NCI-H2029 (cell line): ENCODE measurements at regions not wholly inside any gene's neighbourhood (a gene's known extent, or its start where the extent isn't known, plus 50 kb on each side); places are given as distances from the start of the nearest gene placed in this dataset.
"Not testable (repeated sequence)": the region's sequence is repeated elsewhere in the genome, so short reads cannot be mapped to it uniquely, and the experiment has no call there.

Source experiments
- DNase-seq: peaks from one replicate; lab custom pipeline; 2025; lab: John Stamatoyannopoulos, UW

DNA sequence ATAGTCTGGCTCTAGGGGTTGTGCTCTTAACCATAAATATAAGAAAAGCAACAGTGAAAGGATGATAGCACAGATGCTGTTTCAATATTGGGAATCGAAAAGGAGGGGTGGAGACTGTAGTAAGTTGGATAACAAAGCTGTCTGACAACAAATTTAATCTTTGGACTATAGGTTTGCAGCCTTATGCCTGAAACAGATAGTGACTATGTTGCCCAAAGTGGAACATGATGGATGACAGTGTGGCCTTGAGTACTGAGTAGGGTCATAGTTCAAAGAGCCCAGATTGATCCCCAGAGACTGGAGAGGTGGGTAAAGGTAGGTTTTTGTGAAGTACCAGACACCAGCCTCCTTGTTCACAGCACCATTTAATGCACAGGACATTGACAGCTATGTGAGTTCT lies 144.0 kb upstream of the PALMD start:
- DNase-seq: no peak

DNA sequence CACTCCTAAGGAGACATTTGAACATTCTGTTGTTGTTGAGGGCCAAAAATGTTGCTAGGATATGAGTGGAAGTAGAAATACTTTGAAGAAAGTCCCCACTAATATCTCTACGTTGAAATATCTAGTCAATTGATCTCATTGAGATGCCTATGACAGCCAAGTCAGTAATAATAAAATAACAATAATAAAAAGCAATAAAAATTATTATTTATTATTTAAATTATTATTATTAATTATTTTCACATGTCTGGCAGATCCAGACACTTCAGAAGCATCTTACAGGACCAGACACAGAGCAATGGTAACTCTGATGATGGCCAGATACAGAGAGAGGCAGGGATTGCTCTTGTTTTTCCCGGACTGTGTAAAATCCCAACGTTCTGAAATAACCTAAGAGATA lies 143.5 kb upstream of the PALMD start:
- no peak for DNase-seq

DNA sequence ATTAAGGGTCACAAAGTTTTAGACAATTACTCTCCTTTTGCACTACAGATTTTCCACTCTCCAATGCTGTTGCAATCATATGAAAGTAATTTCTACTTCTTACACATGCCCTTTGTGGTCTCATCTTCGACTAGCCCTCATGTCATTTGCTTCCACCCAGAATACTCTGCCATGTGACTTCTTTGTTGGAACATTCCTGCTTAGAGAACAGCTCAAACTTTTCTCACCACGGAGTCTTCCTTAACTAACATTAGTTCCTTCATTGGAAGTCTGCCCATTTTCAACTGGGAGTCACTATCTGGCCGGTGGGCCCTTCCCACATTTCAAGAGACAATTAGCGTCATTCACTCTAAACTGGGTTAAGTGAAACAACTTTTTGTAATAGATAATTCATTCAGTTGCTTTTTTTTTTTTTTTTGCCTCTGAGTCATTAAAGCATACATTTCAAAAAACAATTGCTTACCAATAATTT lies 142.6 kb upstream of the PALMD start:
- DNase-seq: no peak

DNA sequence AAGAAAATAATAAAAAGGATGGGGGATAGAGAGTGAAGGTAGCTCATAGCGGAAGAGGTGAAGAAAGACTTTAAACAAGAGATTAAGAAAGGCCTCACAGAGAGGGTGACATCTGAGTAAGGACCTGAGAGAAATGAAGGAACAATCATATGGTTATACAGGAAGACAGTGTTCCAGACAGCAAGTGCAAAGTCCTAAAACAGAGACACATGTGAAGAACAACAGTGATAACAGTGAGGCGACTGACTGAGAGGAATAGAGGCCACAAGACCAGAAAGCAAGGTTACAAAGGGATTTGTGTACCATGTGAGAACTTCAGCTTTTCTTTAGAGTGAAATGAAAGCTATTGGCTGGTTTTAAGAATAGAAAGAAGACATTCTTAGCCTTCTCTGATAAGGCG lies 141.6 kb upstream of the PALMD start:
- DNase-seq: no peak

DNA sequence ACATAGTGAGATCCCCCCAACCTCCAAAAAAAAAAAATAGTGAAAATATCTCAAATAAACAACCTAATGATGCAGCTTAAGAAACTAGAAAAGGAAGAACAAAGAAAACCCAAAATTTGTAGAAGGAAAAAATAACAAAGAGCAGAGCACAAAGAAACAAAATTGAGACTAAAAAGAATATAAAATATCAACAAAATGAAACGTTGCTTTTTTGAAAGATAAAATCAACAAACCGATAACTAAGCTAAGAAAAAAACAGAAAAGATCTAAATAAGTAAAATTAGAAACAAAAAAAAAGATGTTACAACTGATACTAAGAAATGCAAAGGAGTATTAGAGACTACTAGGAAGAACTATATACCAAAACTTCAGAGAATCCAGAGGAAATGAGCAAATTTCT lies 139.3 kb upstream of the PALMD start:
- DNase-seq: no peak

DNA sequence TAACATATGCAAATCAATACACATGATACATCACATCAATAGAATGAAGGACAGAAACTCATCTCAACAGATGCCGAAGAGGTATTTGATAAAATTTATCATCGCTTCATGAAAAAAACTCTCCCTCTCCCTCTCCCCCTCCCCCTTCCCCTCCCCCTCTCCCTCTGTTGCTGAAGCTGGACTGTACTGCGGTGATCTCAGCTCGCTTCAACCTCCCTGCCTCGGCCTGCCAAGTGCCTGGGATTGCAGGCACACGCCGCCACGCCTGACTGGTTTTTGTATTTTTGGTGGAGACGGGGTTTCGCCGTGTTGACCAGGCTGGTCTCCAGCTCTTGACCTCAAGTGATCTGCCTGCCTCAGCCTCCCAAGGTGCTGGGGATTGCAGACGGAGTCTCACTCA lies 138.5 kb upstream of the PALMD start:
- not testable (repeated sequence) for DNase-seq

DNA sequence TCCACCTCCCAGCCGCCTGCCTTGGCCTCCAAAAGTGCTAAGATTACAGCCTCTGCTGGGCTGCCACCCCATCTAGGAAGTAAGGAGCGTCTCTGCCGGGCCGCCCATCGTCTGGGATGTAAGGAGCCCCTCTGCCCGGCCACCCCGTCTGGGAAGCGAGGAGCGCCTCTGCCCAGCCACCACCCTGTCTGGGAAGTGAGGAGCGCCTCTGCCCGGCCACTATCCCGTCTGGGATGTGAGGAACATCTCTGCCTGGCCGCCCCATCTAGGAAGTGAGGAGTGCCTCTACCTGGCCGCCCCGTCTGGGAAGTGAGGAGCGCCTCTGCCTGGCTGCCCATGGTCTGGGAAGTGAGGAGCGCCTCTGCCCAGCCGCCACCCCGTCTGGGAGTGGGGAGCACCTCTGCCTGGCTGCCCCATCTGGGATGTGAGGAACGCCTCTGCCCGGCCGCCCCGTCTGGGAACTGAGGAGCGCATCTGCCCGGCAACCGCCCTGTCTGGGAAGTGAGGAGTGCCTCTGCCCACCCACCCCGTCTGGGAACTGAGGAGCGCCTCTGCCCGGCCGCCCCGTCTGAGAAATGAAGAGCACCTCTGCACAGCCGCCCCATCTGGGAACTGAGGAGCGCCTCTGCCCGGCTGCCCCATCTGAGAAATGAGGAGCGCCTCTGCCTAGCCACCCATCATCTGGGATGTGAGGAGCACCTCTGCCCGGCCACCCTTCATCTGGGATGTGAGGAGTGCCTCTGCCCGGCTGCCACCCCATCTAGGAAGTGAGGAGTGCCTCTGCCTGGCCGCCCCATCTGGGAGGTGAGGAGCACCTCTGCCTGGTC lies 137.8 kb upstream of the PALMD start:
- DNase-seq: no peak

DNA sequence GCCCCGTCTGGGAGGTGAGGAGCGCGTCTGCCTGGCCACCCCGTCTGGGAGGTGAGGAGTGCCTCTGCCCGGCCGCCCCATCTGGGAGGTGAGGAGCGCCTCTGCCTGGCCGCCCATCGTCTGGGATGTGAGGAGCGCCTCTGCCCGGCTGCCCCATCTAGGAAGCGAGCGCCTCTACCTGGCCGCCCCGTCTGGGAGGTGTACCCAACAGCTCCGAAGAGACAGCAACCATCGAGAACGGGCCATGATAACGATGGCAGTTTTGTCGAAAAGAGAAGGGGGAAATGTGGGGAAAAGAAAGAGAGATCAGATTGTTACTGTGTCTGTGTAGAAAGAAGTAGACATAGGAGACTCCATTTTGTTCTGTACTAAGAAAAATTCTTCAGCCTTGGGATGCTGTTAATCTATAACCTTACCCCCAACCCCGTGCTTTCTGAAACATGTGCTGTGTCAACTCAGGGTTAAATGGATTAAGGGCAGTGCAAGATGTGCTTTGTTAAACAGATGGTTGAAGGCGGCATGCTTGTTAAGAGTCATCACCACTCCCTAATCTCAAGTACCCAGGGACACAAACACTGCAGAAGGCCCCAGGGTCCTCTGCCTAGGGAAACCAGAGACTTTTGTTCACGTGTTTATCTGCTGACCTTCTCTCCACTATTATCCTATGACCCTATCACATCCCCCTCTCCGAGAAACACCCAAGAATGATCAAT lies 137.0 kb upstream of the PALMD start:
- DNase-seq: not testable (repeated sequence)

DNA sequence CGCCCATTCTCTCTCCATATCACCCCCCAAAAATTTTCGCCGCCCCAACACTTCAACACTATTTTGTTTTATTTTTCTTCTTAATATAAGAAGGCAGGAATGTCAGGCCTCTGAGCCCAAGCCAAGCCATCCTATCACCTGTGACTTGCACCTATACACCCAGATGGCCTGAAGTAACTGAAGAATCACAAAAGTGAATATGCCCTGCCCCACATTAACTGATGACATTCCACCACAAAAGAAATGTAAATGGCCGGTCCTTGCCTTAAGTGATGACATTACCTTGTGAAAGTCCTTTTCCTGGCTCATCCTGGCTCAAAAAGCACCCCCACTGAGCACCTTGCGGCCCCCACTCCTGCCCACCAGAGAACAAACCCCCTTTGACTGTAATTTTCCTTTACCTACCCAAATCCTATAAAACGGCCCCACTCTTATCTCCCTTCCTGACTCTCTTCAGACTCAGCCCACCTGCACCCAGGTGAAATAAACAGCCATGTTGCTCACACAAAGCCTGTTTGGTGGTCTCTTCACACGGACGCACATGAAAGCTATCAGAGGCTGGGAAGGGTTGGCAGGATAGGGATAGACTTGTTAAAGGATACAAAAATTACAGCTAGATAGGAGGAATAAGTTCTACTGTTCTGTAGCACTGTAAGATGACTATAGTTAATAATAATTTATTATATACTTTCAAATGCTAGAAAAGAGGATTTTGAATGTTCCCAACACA lies 130.9 kb upstream of the PALMD start:
- DNase-seq: not testable (repeated sequence)

DNA sequence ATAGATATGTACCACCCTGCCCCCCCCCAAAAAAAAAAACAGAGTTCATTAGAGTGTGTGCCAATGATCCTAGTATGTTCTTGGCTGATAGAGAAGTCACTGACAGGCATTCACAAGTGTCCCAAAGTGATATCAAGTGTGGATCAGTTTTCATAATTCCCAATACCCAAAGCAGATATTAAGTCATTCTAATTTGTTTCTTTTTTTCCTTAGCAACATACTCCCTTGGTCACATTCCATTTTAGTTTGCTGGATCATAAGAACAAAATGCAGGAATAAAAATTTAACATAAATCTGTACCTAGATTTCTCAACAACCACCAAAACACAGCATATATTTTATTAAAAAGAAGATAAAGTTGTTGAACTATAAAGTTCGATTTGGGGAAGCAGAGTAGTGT lies 129.8 kb upstream of the PALMD start:
- no peak for DNase-seq

DNA sequence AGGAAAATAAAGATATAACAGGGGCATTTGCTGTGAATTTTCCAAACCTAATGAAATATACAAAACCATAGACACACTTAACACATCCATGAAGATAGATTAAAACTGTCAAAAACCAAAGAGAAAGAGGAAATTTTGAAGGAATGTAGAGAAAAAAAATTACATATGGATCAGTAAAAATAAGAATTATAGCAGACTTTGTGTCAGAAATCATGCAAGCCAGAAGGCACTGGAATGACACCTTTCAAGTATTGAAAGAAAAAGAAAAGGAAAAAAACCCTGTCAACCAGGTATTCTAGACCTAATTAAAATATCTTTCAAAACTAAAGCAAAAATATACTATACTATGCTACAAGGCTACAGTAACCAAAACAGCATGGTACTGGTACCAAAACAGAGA lies 125.8 kb upstream of the PALMD start:
- no peak for DNase-seq

DNA sequence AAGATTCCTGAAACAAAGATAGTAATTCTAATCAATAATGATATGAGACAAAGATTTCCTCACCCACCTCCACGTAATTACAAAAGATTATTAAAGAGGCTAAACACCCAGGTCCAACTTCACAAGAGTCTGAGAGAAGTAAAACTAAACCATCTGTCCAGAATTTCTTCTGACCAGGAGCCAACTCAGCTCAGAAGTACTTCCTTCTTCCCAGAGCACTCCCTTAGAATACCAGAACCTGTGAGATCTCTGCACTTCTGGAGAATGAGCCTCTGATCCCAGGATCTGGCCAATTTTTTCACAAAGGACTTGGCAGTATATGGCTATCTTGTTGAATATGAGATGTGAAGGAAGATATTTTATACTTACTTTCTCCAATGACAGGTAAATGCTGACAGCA lies 120.6 kb upstream of the PALMD start:
- DNase-seq: no peak

DNA sequence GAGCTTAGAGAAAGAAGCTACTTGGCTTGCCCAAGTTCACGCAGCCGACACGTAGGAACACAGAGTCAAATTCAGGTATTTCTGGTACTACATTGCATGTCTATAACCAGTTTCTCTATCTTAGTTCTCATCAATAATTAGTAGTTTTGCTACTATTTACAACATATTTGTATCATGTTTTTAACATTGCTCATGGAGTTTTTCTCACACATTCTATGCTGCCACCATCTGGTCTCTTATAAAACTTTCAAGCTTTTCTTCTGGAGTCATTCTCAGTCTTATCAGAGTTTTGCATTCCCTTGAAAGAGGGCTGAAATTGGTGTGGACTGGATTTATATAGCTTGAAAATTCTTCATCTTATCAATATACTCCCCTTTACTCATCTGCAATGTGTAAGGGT lies 118.8 kb upstream of the PALMD start:
- no peak for DNase-seq

DNA sequence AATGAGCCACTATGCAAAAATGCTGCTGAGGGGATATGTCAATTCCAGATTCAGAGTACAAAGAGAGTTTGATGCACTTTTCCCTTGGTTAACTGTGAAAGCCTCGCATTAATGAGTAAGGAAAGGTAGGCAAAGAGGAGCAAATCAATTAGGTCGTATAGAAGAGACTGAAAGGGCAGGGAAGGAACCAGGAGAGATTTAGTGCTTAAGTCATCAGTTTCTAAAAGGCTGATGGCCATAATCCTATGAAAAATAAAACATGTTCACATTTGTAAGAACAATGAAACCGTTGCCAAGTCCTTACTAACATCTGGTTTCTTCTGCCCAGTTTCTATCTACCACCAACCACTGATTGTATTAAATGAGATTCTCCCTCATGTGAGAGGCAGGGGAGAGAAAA lies 118.4 kb upstream of the PALMD start:
- DNase-seq: no peak

DNA sequence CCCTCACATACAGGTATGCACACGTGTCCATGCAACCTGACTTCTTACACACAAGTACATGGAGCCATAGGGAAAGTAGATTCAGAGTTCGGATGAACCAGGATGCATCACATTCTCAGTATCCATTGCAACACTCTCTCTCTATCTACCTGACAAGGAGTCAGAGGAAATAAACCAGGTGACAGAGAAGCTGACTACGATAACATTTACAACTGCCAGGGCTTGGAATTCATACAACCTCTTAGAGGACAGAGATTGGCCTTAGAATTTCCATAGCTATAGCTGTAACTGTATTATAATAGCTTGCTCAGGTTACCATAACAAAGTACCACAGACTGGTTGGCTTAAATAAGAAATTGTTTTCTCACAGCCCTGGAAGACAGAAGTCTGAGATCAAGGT lies 116.9 kb upstream of the PALMD start:
- DNase-seq: no peak

DNA sequence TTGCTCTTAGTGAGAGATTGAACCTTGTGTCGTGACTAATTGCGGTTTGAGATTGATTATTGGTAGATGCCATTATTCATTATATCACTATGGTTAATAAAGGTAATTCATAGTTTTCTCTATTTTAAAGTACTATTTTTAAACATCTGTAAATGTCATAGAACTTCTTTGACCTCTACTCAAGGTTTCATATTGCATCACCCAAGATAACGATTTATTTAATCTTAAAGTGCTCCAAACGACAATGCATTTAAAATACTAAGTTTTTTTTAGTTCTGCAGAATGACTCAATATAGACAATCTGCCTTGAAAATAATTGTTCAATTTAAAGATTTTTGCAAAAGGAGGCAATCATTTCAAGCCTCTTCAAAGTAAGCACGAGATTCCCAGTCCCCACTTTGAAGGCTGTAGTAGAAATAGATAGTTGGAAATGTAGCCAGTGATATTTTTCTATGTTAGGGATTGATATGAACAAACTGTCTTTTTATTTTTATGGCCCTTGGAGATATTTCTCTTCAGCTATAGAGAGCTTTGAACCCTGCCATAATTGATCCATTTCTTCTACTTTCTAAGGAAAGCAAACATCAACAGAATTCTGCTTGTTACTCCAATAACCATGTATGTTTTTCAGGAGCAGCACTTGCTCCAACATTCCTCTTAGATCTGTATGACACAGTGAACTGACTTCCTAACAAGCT lies 114.2 kb upstream of the PALMD start:
- DNase-seq: no peak

DNA sequence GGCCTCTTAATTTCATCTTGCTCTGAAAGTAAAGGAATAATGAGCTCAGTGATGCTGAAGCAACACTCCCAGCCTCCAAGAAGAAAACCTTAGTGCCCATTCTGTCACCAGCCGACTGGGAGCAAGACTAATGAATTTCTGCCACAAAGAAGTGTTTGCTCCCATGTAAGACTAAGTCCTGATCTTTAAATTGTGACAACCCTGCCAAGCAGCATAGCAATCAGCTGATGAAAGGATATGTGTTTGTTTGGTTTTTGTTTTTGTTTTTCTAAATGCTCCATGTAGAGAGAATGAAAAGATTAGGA lies 113.7 kb upstream of the PALMD start:
- DNase-seq: no peak

DNA sequence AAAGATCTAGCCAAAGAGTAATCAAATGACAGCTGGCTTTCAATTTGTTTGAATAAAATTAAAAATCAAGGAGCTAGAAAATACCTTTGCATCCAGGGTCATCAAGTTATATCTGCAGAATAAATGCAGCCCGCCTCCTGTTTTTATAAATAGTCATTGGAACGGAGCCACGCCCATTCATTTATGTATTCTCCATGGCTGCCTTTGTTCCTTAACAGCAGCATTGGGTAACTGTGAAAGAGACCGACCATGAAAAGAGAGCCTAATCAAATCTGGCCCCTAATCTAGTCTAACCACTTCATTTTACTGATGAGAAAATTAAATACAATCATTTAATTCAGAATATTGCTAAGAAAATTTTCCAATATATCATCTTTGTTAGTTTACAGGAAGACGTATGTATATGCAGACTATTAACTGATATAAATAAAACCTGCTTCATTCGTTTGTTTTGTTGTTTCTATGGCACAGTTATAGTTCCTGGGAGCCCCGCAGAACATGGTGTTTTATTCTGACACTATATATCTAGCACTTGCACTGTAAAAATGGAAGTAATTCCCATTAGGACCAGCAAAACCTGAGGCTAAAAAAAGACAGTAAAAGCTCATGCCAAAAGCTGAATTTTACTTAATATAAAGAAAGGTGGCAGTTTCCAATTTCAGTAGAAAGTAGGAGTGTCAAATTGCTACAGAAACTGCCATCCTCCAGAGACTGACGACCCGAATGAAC lies 111.8 kb upstream of the PALMD start:
- peak; percentile 20 for DNase-seq

DNA sequence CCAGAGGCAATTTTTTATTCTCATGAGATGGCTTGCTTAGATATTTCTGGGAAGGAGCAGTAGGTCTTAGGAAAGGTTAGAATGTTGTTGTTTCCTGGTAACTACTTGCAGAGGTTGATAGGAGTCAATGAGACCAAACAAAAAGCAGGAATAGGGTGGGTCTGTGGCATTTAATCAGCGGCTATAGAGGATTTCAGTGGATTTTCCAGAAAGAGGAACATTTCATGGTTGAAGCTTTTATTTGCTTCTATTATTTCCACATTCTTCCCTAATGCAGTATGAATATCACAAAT lies 111.3 kb upstream of the PALMD start:
- no peak for DNase-seq

DNA sequence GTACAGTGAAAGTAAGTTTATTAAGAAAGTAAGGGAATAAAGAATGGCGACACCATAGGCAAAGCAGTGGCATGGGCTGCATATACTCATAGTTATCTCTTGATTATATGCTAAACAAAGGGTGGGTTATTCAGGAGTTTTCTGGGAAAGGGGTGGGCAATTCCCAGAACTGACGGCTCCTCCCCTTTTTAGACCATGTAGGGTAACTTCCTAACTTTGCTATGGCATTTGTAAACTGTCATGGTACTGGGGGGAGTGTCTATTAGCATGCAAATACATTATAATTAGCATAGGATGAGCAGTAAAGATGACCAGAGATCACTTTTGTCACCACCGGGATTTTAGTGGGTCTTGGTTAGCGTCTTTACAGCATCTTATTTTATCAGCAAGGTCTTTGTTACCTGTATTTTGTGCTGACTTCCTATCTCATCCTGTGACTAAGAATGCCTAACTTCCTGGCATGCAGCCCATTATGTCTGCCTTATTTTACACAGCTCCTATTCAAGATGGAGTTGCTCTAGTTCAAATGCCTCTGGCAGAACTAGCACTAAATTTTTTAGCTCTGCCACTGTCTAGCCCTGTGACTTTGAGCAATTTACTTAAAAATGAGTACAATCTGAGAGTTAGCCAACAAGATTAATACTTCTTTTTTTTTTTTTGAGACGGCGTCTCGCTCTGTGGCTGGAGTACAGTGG lies 110.3 kb upstream of the PALMD start:
- DNase-seq: no peak

DNA sequence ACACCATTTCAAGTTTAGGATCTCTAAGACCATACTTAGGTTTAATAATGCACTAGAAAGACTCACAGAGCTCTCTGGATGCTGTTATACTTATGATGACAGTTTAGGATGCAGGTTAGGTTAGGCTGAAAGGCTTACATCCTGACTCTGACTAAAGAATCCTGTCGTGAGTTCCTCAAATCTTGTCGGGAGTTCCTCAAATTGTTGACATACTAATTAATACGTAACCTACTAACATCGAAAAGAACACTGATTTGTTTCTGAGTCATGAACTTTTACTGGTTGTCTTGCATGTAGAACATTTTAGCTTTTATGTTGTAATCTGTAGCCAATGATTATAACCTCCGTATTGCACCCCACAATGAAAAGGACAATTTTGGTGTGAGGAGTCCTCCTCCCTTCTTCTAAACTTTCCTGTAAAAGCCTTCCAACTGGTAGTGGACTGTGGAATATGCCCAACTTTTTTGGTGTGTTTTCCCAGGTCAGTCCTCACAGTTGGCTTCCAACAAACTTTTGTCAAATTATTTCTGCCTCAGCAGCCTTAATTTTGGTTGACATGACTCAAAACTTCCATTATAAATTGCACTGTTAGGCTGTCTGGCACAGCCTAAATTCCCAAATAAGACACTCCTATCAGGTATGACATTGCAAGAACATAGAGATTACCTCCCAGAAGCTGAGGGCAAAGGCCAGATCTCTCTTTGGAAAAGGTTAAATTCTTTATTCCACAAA lies 107.9 kb upstream of the PALMD start:
- DNase-seq: no peak
